ENCODE measurements at regions not wholly inside any gene's neighbourhood (a gene's known extent, or its start where the extent isn't known, plus 50 kb on each side); places are given as distances from the start of the nearest gene placed in this dataset.

GRCh38 chr11:11171285-11171684 lies 181.8 kb downstream of the CSNK2A3 start:
- Histone ChIP-seq H3K27ac (ENCODE audit: low read depth, low read length) (no peak overlapping the region), H3K14ac (ENCODE audit: low read length) (no peak overlapping the region), H4K12ac (ENCODE audit: low read depth, low read length) (no peak overlapping the region), H2AK5ac (ENCODE audit: low read length) (no peak overlapping the region), H4K8ac (ENCODE audit: low read depth, low read length) (no peak overlapping the region), H2AFZ (ENCODE audit: insufficient read depth, low read length, poor library complexity) (no peak overlapping the region), H3K9ac (ENCODE audit: low read length) (no peak overlapping the region), H3K4me1 (ENCODE audit: control insufficient read depth in 1 of 2, insufficient read depth in 2 of 2, low read length in 2 of 2) (peaks cover 0 to 10% of the 10 kb centered on the region in 2 experiments), H4K91ac (ENCODE audit: low read depth, low read length) (no peak overlapping the region), H2BK5ac (ENCODE audit: low read depth, low read length, poor library complexity) (no peak overlapping the region), H3K4ac (ENCODE audit: low read depth, low read length) (no peak overlapping the region), H3K79me2 (ENCODE audit: control insufficient read depth, insufficient read depth, low read length, poor library complexity) (no peaks in the 10 kb centered on the region), H3K36me3 (ENCODE audit: control insufficient read depth in 1 of 2, insufficient read depth in 2 of 2, low read length in 2 of 2) (no peaks in the 10 kb centered on the region), H2BK120ac (ENCODE audit: insufficient read depth, low read length, poor library complexity) (no peak overlapping the region), H3K79me1 (ENCODE audit: low read length) (no peaks in the 10 kb centered on the region), H2BK12ac (ENCODE audit: low read length) (no peak overlapping the region), H3K23ac (ENCODE audit: low read length) (no peak overlapping the region), H3K4me2 (ENCODE audit: low read length) (no peak overlapping the region), H3K9me3 (ENCODE audit: insufficient read depth, low read depth, low read length) (no peaks in the 10 kb centered on the region), H3K4me3 (ENCODE audit: low read depth, low read length) (no peak overlapping the region), H3K18ac (ENCODE audit: low read length) (no peak overlapping the region), H3K27me3 (ENCODE audit: insufficient read depth, low read length) (no peaks in the 10 kb centered on the region)
- DNase-seq = no peak
- WGBS (ENCODE audit: extremely low coverage, insufficient coverage, insufficient read length) = no CpG with 5 or more reads among the region's 3 CpGs

GRCh38 chr11:11170352-11171084 lies 182.5 kb downstream of the CSNK2A3 start:
- no peak overlapping the region for H2BK120ac ChIP-seq (ENCODE audit: insufficient read depth, low read length, poor library complexity)
- no peak overlapping the region for H2AFZ ChIP-seq (ENCODE audit: insufficient read depth, low read length, poor library complexity)
- no peak overlapping the region for H2AK5ac ChIP-seq (ENCODE audit: low read length)
- no peak overlapping the region for H3K9ac ChIP-seq (ENCODE audit: low read length)
- no peak overlapping the region for H3K23ac ChIP-seq (ENCODE audit: low read length)
- no peak overlapping the region for H3K27ac ChIP-seq (ENCODE audit: low read depth, low read length)
- H4K12ac ChIP-seq (ENCODE audit: low read depth, low read length) = no peak overlapping the region
- peaks cover 0 to 10% of the 10 kb centered on the region in 2 experiments for H3K4me1 ChIP-seq (ENCODE audit: control insufficient read depth in 1 of 2, insufficient read depth in 2 of 2, low read length in 2 of 2)
- H3K4ac ChIP-seq (ENCODE audit: low read depth, low read length) = no peak overlapping the region
- no peak overlapping the region for H3K4me2 ChIP-seq (ENCODE audit: low read length)
- DNase-seq = no peak
- no peaks in the 10 kb centered on the region for H3K27me3 ChIP-seq (ENCODE audit: insufficient read depth, low read length)
- H3K79me1 ChIP-seq (ENCODE audit: low read length) = no peaks in the 10 kb centered on the region
- no peak overlapping the region for H4K8ac ChIP-seq (ENCODE audit: low read depth, low read length)
- no peaks in the 10 kb centered on the region for H3K9me3 ChIP-seq (ENCODE audit: insufficient read depth, low read depth, low read length)
- H2BK5ac ChIP-seq (ENCODE audit: low read depth, low read length, poor library complexity) = no peak overlapping the region
- H3K18ac ChIP-seq (ENCODE audit: low read length) = no peak overlapping the region
- no peaks in the 10 kb centered on the region for H3K36me3 ChIP-seq (ENCODE audit: control insufficient read depth in 1 of 2, insufficient read depth in 2 of 2, low read length in 2 of 2)
- H3K14ac ChIP-seq (ENCODE audit: low read length) = no peak overlapping the region
- H3K79me2 ChIP-seq (ENCODE audit: control insufficient read depth, insufficient read depth, low read length, poor library complexity) = no peaks in the 10 kb centered on the region
- H4K91ac ChIP-seq (ENCODE audit: low read depth, low read length) = no peak overlapping the region
- no CpG with 5 or more reads among the region's 2 CpGs for WGBS (ENCODE audit: extremely low coverage, insufficient coverage, insufficient read length)
- no peak overlapping the region for H2BK12ac ChIP-seq (ENCODE audit: low read length)
- H3K4me3 ChIP-seq (ENCODE audit: low read depth, low read length) = no peak overlapping the region

- Histone ChIP-seq H3K9ac (ENCODE audit: low read length) (no peak overlapping the region), H3K14ac (ENCODE audit: low read length) (no peak overlapping the region), H3K79me2 (ENCODE audit: control insufficient read depth, insufficient read depth, low read length, poor library complexity) (no peaks in the 10 kb centered on the region), H3K4me2 (ENCODE audit: low read length) (no peak overlapping the region), H4K8ac (ENCODE audit: low read depth, low read length) (no peak overlapping the region), H2BK120ac (ENCODE audit: insufficient read depth, low read length, poor library complexity) (no peak overlapping the region), H3K4ac (ENCODE audit: low read depth, low read length) (no peak overlapping the region), H3K23ac (ENCODE audit: low read length) (no peak overlapping the region), H2BK12ac (ENCODE audit: low read length) (no peak overlapping the region), H2AFZ (ENCODE audit: insufficient read depth, low read length, poor library complexity) (no peak overlapping the region), H3K27ac (ENCODE audit: low read depth, low read length) (no peak overlapping the region), H3K79me1 (ENCODE audit: low read length) (no peaks in the 10 kb centered on the region), H2AK5ac (ENCODE audit: low read length) (no peak overlapping the region), H4K12ac (ENCODE audit: low read depth, low read length) (no peak overlapping the region), H3K9me3 (ENCODE audit: insufficient read depth, low read depth, low read length) (no peaks in the 10 kb centered on the region), H2BK5ac (ENCODE audit: low read depth, low read length, poor library complexity) (no peak overlapping the region), H3K4me3 (ENCODE audit: low read depth, low read length) (no peak overlapping the region), H3K27me3 (ENCODE audit: insufficient read depth, low read length) (no peaks in the 10 kb centered on the region), H3K4me1 (ENCODE audit: control insufficient read depth in 1 of 2, insufficient read depth in 2 of 2, low read length in 2 of 2) (peaks cover 0 to 10% of the 10 kb centered on the region in 2 experiments), H3K36me3 (ENCODE audit: control insufficient read depth in 1 of 2, insufficient read depth in 2 of 2, low read length in 2 of 2) (no peaks in the 10 kb centered on the region), H3K18ac (ENCODE audit: low read length) (no peak overlapping the region), H4K91ac (ENCODE audit: low read depth, low read length) (no peak overlapping the region)
- no CpG with 5 or more reads among the region's 4 CpGs for WGBS (ENCODE audit: extremely low coverage, insufficient coverage, insufficient read length)
- peak; percentile 50 to 75 for DNase-seq
Measured at GRCh38 chr11:11169715-11170351, 183.2 kb downstream of the CSNK2A3 start.

- no peak overlapping the region for H3K4me2 ChIP-seq (ENCODE audit: low read length)
- H3K23ac ChIP-seq (ENCODE audit: low read length) = no peak overlapping the region
- H3K36me3 ChIP-seq (ENCODE audit: control insufficient read depth in 1 of 2, insufficient read depth in 2 of 2, low read length in 2 of 2) = no peaks in the 10 kb centered on the region
- no peak overlapping the region for H2BK120ac ChIP-seq (ENCODE audit: insufficient read depth, low read length, poor library complexity)
- no peaks in the 10 kb centered on the region for H3K27me3 ChIP-seq (ENCODE audit: insufficient read depth, low read length)
- no peak overlapping the region for H3K14ac ChIP-seq (ENCODE audit: low read length)
- H3K9me3 ChIP-seq (ENCODE audit: insufficient read depth, low read depth, low read length) = peaks cover 1% of the 10 kb centered on the region
- H3K4me1 ChIP-seq (ENCODE audit: control insufficient read depth in 1 of 2, insufficient read depth in 2 of 2, low read length in 2 of 2) = peaks cover 0 to 4% of the 10 kb centered on the region in 2 experiments
- WGBS (ENCODE audit: extremely low coverage, insufficient coverage, insufficient read length) = no CpG with 5 or more reads among the region's 3 CpGs
- H3K18ac ChIP-seq (ENCODE audit: low read length) = no peak overlapping the region
- no peak overlapping the region for H4K8ac ChIP-seq (ENCODE audit: low read depth, low read length)
- H3K4ac ChIP-seq (ENCODE audit: low read depth, low read length) = no peak overlapping the region
- no peak for DNase-seq
- H3K79me1 ChIP-seq (ENCODE audit: low read length) = no peaks in the 10 kb centered on the region
- H3K27ac ChIP-seq (ENCODE audit: low read depth, low read length) = no peak overlapping the region
- H3K79me2 ChIP-seq (ENCODE audit: control insufficient read depth, insufficient read depth, low read length, poor library complexity) = no peaks in the 10 kb centered on the region
- H3K9ac ChIP-seq (ENCODE audit: low read length) = no peak overlapping the region
- no peak overlapping the region for H4K12ac ChIP-seq (ENCODE audit: low read depth, low read length)
- H2AK5ac ChIP-seq (ENCODE audit: low read length) = no peak overlapping the region
- H3K4me3 ChIP-seq (ENCODE audit: low read depth, low read length) = no peak overlapping the region
- no peak overlapping the region for H2AFZ ChIP-seq (ENCODE audit: insufficient read depth, low read length, poor library complexity)
- no peak overlapping the region for H4K91ac ChIP-seq (ENCODE audit: low read depth, low read length)
- H2BK12ac ChIP-seq (ENCODE audit: low read length) = no peak overlapping the region
- H2BK5ac ChIP-seq (ENCODE audit: low read depth, low read length, poor library complexity) = no peak overlapping the region
Measured at GRCh38 chr11:11167806-11168205, 185.2 kb downstream of the CSNK2A3 start.

Data from trophoblast cell (in vitro differentiated cells and primary cell).